ENCODE measurements at regions not wholly inside any gene's neighbourhood (a gene's known extent, or its start where the extent isn't known, plus 50 kb on each side); places are given as distances from the start of the nearest gene placed in this dataset.

DNA sequence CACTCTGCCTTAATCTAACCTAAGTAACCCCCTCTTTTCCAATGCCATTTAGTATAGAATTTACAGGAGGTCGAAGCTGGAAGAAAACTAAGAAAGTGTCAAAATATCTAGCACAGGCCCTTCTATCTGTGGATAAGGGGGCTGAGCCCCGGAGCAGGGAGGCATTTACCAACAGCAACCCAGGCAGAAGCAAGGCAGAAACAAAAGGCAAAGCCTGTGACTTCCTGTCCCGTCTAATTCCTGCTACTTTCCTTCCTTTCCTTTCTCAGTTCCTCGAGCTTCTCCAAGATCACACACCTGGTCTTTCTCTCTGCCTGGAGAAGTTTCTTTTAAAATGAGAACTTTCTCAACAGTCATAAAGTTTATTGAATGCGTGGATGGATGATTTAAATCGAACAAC is 146.0 kb downstream of the FOXA2 start:
- TF ChIP-seq, protein P1, sequence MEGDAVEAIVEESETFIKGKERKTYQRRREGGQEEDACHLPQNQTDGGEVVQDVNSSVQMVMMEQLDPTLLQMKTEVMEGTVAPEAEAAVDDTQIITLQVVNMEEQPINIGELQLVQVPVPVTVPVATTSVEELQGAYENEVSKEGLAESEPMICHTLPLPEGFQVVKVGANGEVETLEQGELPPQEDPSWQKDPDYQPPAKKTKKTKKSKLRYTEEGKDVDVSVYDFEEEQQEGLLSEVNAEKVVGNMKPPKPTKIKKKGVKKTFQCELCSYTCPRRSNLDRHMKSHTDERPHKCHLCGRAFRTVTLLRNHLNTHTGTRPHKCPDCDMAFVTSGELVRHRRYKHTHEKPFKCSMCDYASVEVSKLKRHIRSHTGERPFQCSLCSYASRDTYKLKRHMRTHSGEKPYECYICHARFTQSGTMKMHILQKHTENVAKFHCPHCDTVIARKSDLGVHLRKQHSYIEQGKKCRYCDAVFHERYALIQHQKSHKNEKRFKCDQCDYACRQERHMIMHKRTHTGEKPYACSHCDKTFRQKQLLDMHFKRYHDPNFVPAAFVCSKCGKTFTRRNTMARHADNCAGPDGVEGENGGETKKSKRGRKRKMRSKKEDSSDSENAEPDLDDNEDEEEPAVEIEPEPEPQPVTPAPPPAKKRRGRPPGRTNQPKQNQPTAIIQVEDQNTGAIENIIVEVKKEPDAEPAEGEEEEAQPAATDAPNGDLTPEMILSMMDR (IDR thresholded peaks at IDR 0.05), result no peak

DNA sequence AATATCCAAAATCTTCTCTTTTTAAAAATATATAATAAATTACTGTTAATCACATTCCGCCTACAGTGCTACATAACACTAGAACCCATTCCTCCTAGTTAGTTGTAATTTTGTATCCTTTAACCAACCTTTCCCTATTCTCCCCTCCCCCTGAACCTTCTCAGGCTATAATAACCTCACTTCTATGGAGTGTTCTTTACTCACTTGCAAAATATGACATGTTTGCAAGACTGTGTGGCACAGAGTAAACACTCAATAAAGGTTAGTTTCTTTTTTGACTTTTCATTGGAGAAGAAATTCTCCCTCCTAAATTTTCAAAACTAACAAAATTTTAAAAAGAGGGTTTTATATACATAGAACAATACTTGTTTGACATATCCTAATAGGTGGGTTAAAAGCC is 147.0 kb downstream of the FOXA2 start:
- TF ChIP-seq, protein P1 (IDR thresholded peaks at IDR 0.05), result no peak

DNA sequence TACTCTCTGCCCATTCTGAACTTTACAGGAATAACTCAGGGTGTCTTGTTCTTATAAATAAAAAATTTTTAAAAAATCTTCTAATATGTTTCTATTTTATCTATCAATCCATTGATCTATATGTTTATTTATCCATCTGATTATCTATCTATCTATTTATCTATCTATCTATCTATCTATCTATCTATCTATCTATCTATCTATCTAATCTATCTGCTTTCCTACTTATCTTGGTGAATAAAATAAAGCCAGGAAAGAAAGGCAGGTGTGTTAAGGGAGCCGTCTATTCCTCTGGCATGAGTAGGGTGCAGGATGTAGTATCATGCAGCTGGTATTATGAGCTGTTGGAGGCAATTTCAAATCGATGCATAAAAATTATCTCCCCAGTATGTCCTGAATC is 153.0 kb downstream of the FOXA2 start:
- TF ChIP-seq, protein P1 (IDR thresholded peaks at IDR 0.05), result no peak

DNA sequence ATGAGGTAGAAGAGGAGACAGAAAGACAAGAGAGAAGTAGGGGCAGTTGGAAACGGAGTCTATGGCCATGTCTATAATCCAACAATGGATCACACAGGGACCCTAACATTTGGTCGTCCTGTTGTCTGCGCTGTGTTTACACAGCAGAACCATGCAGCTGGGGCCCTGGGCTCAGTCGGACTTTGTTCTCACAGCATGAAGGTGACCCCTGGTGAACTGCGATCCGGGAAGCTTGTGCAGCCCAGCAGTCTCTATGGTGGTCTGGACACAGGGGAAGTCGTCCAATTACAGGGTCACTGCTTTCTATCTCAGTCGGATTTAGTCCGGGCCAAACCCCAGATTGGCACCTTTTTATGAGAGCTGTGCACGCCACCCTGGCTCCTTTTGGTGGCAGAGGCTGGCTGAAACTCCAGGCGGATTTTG is 153.6 kb downstream of the FOXA2 start:
- TF ChIP-seq, protein P1 (IDR thresholded peaks at IDR 0.05), result no peak

DNA sequence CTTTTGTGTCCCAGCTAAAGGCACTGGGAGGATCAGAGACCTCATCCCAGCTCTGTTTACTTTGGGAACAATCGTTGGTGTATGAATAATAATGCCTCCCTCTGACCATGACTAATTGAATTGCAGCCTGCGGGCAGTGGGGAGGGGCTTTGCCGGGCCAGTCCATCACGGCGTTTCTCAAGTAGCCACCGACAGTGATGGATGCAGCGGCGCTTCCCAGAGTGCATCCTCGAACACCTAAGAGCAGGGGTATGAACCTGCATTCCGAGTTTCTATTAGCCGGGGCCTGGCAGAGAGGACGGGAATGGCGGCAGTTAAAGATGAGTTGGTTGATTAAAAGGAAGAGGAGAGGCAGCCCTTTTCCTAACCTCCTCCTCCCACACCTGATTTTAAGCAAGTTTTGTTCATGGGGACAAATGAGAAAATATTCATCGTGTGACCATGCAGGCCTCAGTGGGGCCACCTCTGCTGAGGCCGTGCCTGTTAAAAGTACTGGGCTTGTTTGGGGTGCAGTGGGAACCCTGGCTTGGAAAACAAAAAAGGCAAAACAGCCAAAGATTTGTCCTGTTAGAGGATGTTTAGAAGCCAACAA is 154.1 kb downstream of the FOXA2 start:
- TF ChIP-seq, protein P1 (IDR thresholded peaks at IDR 0.05), result no peak

DNA sequence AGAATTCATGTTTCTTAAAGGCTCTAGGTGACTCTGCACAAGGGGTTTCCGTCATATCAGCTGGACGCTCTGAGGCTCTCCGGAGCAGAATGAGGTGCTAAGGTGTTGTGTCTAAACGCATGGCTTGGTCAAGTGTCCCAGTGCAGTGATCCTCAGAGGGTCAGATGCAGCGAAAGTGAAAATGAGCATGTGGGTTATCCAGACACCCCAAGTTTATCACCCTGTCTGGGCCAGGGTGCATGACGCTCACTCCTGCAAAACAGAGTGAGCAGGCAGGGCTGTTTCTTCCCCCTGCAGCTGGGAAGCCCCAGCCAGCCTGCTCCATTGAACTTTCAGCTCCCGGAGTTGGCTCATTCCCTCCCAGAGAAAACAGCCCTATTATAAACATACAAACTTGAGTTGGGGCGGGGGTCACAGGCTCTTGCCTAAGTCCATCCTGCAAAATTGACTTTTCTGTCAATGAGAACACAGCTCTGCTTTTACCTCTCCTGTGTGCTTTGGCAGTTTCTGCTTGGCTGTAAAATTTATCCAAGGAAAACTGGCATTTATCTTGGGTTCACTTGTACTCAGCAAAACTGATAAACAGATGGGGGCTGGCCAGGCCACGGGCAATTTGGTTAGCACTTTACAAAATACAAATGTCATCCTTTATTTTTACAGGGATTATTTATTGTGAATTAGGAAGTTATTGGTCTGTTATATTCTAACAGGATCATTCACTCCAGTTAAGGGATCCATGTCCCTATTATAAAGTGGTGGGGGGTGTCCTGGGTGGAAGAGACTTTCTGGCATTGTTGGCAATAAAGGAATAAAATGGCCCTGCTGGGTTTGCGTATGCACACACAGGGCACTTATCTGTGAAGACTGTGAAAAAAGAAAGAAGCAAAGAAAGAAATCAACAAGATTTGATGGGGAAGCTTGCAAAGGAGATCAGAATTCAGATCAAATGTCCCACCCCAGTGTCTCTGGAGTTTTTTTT is 154.9 kb downstream of the FOXA2 start:
- TF ChIP-seq, protein P1 (IDR thresholded peaks at IDR 0.05), result no peak

DNA sequence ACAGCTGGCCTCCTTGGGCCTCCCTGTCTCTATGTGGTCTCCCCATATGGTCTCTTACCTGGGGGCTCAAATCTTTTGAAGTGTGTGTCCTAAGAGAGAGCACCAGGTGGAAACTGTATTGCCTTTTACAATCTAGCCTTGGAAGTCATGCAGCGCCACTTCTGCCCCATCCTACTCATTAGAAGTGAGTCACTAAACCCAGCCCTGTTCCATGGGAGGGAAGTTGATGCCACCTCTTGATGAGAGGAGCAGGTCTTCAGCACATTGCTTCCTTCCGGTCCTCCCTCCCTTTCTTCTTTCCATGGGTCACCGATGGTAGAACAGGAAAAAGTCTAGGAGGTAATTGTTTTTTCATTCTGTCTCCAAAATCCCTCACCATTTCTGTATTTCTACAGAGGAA is 156.3 kb downstream of the FOXA2 start:
- TF ChIP-seq, protein P1 (IDR thresholded peaks at IDR 0.05), result no peak
